Mesenchymal stem cell (in vitro differentiated cells and primary cell): ENCODE measurements at regions not wholly inside any gene's neighbourhood (a gene's known extent, or its start where the extent isn't known, plus 50 kb on each side); places are given as distances from the start of the nearest gene placed in this dataset.
"Not testable (repeated sequence)": the region's sequence is repeated elsewhere in the genome, so short reads cannot be mapped to it uniquely, and the experiment has no call there.

Source experiments
- DNase-seq: peaks from one replicate; pipeline ENCODE4 v3.0.0-alpha.2; 2013
- H2AFZ ChIP-seq: one replicate; pipeline ENCODE4 v1.6.1; 2013; ENCODE audit warnings: low read depth, mild to moderate bottlenecking, control low read depth, inconsistent platforms, low read length, moderate library complexity
- H2AK5ac ChIP-seq: 2 replicates; pipeline ENCODE4 v1.6.1; 2013; ENCODE audit warnings: low read length, moderate library complexity, mild to moderate bottlenecking, inconsistent platforms; ENCODE audit not compliant: severe bottlenecking
- H2BK120ac ChIP-seq: one replicate; pipeline ENCODE4 v1.6.1; 2013; ENCODE audit warnings: low read depth, mild to moderate bottlenecking, inconsistent platforms, low read length, moderate library complexity
- H2BK12ac ChIP-seq, 2 experiments: one replicate each; pipeline ENCODE4 v1.6.1; 2013; ENCODE audit warnings: inconsistent platforms in 2 of 2, low read length in 2 of 2, mild to moderate bottlenecking in 2 of 2, moderate library complexity in 2 of 2, control low read depth in 1 of 2
- H2BK15ac ChIP-seq: one replicate; pipeline ENCODE4 v1.6.1; 2013; ENCODE audit warnings: mild to moderate bottlenecking, low read depth, inconsistent platforms; ENCODE audit not compliant: poor library complexity, severe bottlenecking
- H2BK5ac ChIP-seq: 2 replicates; pipeline ENCODE4 v1.6.1; 2013; ENCODE audit warnings: low read depth, mild to moderate bottlenecking, low read length, control low read depth, inconsistent platforms; ENCODE audit not compliant: poor library complexity, severe bottlenecking
- H3K14ac ChIP-seq, 2 experiments: one replicate each; pipeline ENCODE4 v1.6.1; 2013; ENCODE audit warnings: inconsistent platforms in 2 of 2, low read length in 2 of 2, control low read depth in 1 of 2, mild to moderate bottlenecking in 1 of 2, moderate library complexity in 1 of 2
- H3K18ac ChIP-seq, 2 experiments: one replicate each; pipeline ENCODE4 v1.6.1; 2013; ENCODE audit warnings: inconsistent platforms in 2 of 2, low read length in 2 of 2, control low read depth in 1 of 2, low read depth in 1 of 2, mild to moderate bottlenecking in 1 of 2
- H3K23ac ChIP-seq, 2 experiments: one replicate each; pipeline ENCODE4 v1.6.1; 2013; ENCODE audit warnings: inconsistent platforms in 2 of 2, low read length in 2 of 2, mild to moderate bottlenecking in 2 of 2, moderate library complexity in 2 of 2, control low read depth in 1 of 2
- H3K27ac ChIP-seq: 2 replicates; pipeline ENCODE4 v1.5.1; 2013; ENCODE audit warnings: mild to moderate bottlenecking, moderate library complexity, low read length, control low read depth, inconsistent platforms; ENCODE audit not compliant: poor library complexity, severe bottlenecking
- H3K27me3 ChIP-seq, 2 experiments: 2 replicates each; pipeline versions ENCODE4 v1.6.1 to v1.7.0; 2013; ENCODE audit warnings: low read length in 2 of 2, mild to moderate bottlenecking in 2 of 2, moderate library complexity in 2 of 2, control low read depth in 1 of 2, inconsistent platforms in 1 of 2; ENCODE audit not compliant: control insufficient read depth in 1 of 2, insufficient read depth in 1 of 2
- H3K36me3 ChIP-seq, 2 experiments: 2 replicates each; pipeline versions ENCODE4 v1.6.1 to v1.7.0; 2013; ENCODE audit warnings: low read length in 2 of 2, control low read depth in 1 of 2, inconsistent platforms in 1 of 2, low read depth in 1 of 2, mild to moderate bottlenecking in 1 of 2; ENCODE audit not compliant: insufficient read depth in 2 of 2, control insufficient read depth in 1 of 2
- H3K4ac ChIP-seq, 2 experiments: one replicate each; pipeline ENCODE4 v1.6.1; 2013; ENCODE audit warnings: inconsistent platforms in 2 of 2, low read length in 2 of 2, mild to moderate bottlenecking in 2 of 2, moderate library complexity in 2 of 2, control low read depth in 1 of 2, low read depth in 1 of 2
- H3K4me1 ChIP-seq: 2 replicates; pipeline ENCODE4 v1.6.1; 2013; ENCODE audit warnings: low read depth, low read length, control low read depth; ENCODE audit not compliant: control insufficient read depth, insufficient read depth
- H3K4me2 ChIP-seq: 2 replicates; pipeline ENCODE4 v1.6.1; 2013; ENCODE audit warnings: low read length, mild to moderate bottlenecking, inconsistent platforms; ENCODE audit not compliant: poor library complexity, severe bottlenecking
- H3K4me3 ChIP-seq, 2 experiments: 2 replicates each; pipeline versions ENCODE4 v1.5.1 to v1.7.0; 2013; ENCODE audit warnings: low read length in 2 of 2, mild to moderate bottlenecking in 2 of 2, control low read depth in 1 of 2, low read depth in 1 of 2; ENCODE audit not compliant: insufficient read depth in 1 of 2
- H3K79me1 ChIP-seq: replicated peaks from 2 replicates; pipeline ENCODE4 v1.6.1; 2013; ENCODE audit warnings: mild to moderate bottlenecking, control low read depth, low read length, inconsistent platforms; ENCODE audit not compliant: poor library complexity, severe bottlenecking
- H3K9ac ChIP-seq: 2 replicates; pipeline ENCODE4 v1.7.0; 2013; ENCODE audit warnings: mild to moderate bottlenecking, low read length, moderate library complexity
- H3K9me3 ChIP-seq: 2 replicates; pipeline ENCODE4 v1.7.0; 2013; ENCODE audit warnings: mild to moderate bottlenecking, low read length; ENCODE audit not compliant: control insufficient read depth
- H4K8ac ChIP-seq: one replicate; pipeline ENCODE4 v1.6.1; 2013; ENCODE audit warnings: inconsistent platforms, mild to moderate bottlenecking, low read length, moderate library complexity
- H4K91ac ChIP-seq: one replicate; pipeline ENCODE4 v1.6.1; 2013; ENCODE audit warnings: mild to moderate bottlenecking, low read length, inconsistent platforms
- WGBS: methylation state at CpG from one replicate; pipeline ENCODE4 v1.1.7; 2013; ENCODE audit warnings: mixed read lengths; 5-methylcytosine and 5-hydroxymethylcytosine counted together

- Histone ChIP-seq H3K4me1 (no peaks in the 10 kb centered on the region), H2AFZ (no peak overlapping the region), H3K4ac (no peak overlapping the region), H3K4me3 (no peak overlapping the region), H3K18ac (no peak overlapping the region), H2BK12ac (no peak overlapping the region), H3K23ac (no peak overlapping the region), H3K79me1 (no peaks in the 10 kb centered on the region), H4K91ac (no peak overlapping the region), H3K9ac (no peak overlapping the region), H2BK15ac (no peak overlapping the region), H3K27me3 (no peaks in the 10 kb centered on the region), H3K27ac (no peak overlapping the region), H3K36me3 (no peaks in the 10 kb centered on the region), H3K9me3 (peaks cover 3% of the 10 kb centered on the region), H3K4me2 (no peak overlapping the region), H2AK5ac (no peak overlapping the region), H4K8ac (no peak overlapping the region), H2BK120ac (no peak overlapping the region), H2BK5ac (no peak overlapping the region), H3K14ac (no peak overlapping the region)
- 53% methylated on average over 1 of the region's 1 CpG for WGBS
- DNase-seq = no peak
Observed at GRCh38 chr10:44101082-44101481, 283.8 kb downstream of the CXCL12 start.

GRCh38 chr10:44099511-44099910, 285.4 kb downstream of the CXCL12 start:
- no peaks in the 10 kb centered on the region for H3K36me3 ChIP-seq
- H3K79me1 ChIP-seq = no peaks in the 10 kb centered on the region
- no peak overlapping the region for H3K18ac ChIP-seq
- no peak overlapping the region for H3K4me2 ChIP-seq
- H3K4ac ChIP-seq = no peak overlapping the region
- no peak overlapping the region for H3K14ac ChIP-seq
- H2BK15ac ChIP-seq = no peak overlapping the region
- H3K9me3 ChIP-seq = peaks cover 4% of the 10 kb centered on the region
- no peak overlapping the region for H2BK12ac ChIP-seq
- no peak overlapping the region for H2AK5ac ChIP-seq
- H3K4me1 ChIP-seq = no peaks in the 10 kb centered on the region
- no peak overlapping the region for H3K23ac ChIP-seq
- H4K91ac ChIP-seq = no peak overlapping the region
- no peak overlapping the region for H2BK120ac ChIP-seq
- DNase-seq = no peak
- no CpG with 5 or more reads among the region's 2 CpGs for WGBS
- no peak overlapping the region for H2BK5ac ChIP-seq
- no peak overlapping the region for H4K8ac ChIP-seq
- no peak overlapping the region for H3K27ac ChIP-seq
- H2AFZ ChIP-seq = no peak overlapping the region
- no peaks in the 10 kb centered on the region for H3K27me3 ChIP-seq
- H3K9ac ChIP-seq = no peak overlapping the region
- no peak overlapping the region for H3K4me3 ChIP-seq

DNA sequence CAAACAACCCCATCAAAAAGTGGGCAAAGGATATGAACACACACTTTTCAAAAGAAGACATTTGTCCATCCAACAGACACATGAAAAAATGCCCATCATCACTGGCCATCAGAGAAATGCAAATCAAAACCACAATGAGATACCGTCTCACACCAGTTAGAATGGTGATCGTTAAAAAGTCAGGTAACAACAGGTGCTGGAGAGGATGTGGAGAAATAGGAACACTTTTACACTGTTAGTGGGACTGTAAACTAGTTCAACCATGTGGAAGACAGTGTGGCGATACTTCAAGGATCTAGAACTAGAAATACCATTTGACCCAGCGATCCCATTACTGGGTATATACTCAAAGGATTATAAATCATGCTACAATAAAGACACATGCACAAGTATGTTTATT, 288.7 kb downstream of the CXCL12 start:
- not testable (repeated sequence) for H3K23ac ChIP-seq, H2BK15ac ChIP-seq, H2BK120ac ChIP-seq, H3K27me3 ChIP-seq, H3K14ac ChIP-seq, H4K8ac ChIP-seq, H3K27ac ChIP-seq, H2BK5ac ChIP-seq, H3K9ac ChIP-seq, H3K36me3 ChIP-seq, H3K4ac ChIP-seq, H4K91ac ChIP-seq, H3K4me3 ChIP-seq, H3K18ac ChIP-seq, H3K4me1 ChIP-seq, H2AK5ac ChIP-seq, H2BK12ac ChIP-seq, H3K4me2 ChIP-seq, DNase-seq, H2AFZ ChIP-seq, H3K79me1 ChIP-seq, H3K9me3 ChIP-seq
- 81% methylated on average over 3 of the region's 4 CpGs for WGBS

DNA sequence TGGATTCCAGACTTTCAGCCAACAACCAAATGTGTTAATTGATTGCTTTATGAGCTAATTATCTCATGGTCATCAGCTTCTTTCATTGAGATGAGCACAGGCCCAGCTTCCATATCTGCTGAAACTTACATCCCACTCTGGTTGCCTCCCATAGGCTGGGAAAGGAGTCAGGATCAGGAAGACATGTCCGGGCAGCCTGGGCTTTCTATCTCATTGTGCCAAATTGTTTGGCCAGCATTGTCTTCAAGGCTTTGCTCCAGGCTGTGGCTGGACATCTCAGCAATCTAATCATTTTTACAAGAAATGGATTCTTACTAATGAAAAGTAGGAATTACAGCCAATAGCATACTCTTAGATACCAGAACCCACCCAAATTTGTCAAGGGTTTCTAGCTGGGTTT, 295.2 kb downstream of the CXCL12 start:
- H2AFZ ChIP-seq = no peak overlapping the region
- H3K4me3 ChIP-seq = no peak overlapping the region
- no peak overlapping the region for H3K4ac ChIP-seq
- H2BK12ac ChIP-seq = no peak overlapping the region
- no peak overlapping the region for H3K23ac ChIP-seq
- no peak overlapping the region for H3K18ac ChIP-seq
- no peak overlapping the region for H2BK15ac ChIP-seq
- peaks cover 4% of the 10 kb centered on the region for H3K9me3 ChIP-seq
- 91% methylated on average over 1 of the region's 1 CpG for WGBS
- H2AK5ac ChIP-seq = no peak overlapping the region
- no peak overlapping the region for H3K27ac ChIP-seq
- H4K91ac ChIP-seq = no peak overlapping the region
- H4K8ac ChIP-seq = no peak overlapping the region
- H3K4me1 ChIP-seq = no peaks in the 10 kb centered on the region
- no peak overlapping the region for H2BK5ac ChIP-seq
- H3K4me2 ChIP-seq = no peak overlapping the region
- H3K9ac ChIP-seq = no peak overlapping the region
- H3K36me3 ChIP-seq = no peaks in the 10 kb centered on the region
- H2BK120ac ChIP-seq = no peak overlapping the region
- H3K27me3 ChIP-seq = no peaks in the 10 kb centered on the region
- DNase-seq = no peak
- no peaks in the 10 kb centered on the region for H3K79me1 ChIP-seq
- no peak overlapping the region for H3K14ac ChIP-seq
